H9 (cell line): ENCODE measurements at regions not wholly inside any gene's neighbourhood (a gene's known extent, or its start where the extent isn't known, plus 50 kb on each side); places are given as distances from the start of the nearest gene placed in this dataset.

Experiments used
- DNase-seq: peaks from one replicate; pipeline ENCODE4 v3.0.0-alpha.2; 2017
- H2AFZ ChIP-seq: one replicate; pipeline ENCODE4 v1.6.1; 2013; ENCODE audit warnings: mild to moderate bottlenecking, low read length, control low read depth, moderate library complexity
- H2AK5ac ChIP-seq: 2 replicates; pipeline ENCODE4 v1.6.1; 2013; ENCODE audit warnings: low read length, control low read depth, mixed read lengths; ENCODE audit not compliant: insufficient read length
- H2BK120ac ChIP-seq: one replicate; pipeline ENCODE4 v1.6.1; 2013; ENCODE audit warnings: low read depth, mild to moderate bottlenecking, low read length, control low read depth, inconsistent platforms; ENCODE audit not compliant: poor library complexity, severe bottlenecking
- H2BK12ac ChIP-seq: 2 replicates; pipeline ENCODE4 v1.6.1; 2013; ENCODE audit warnings: low read length, control low read depth, mixed read lengths, low read depth; ENCODE audit not compliant: insufficient read length
- H2BK15ac ChIP-seq: 2 replicates; pipeline ENCODE4 v1.6.1; 2013; ENCODE audit warnings: low read depth, low read length, control low read depth
- H2BK20ac ChIP-seq: one replicate; pipeline ENCODE4 v1.6.1; 2013; ENCODE audit warnings: low read depth, mild to moderate bottlenecking, low read length, control low read depth, inconsistent platforms; ENCODE audit not compliant: poor library complexity, severe bottlenecking
- H2BK5ac ChIP-seq: 2 replicates; pipeline ENCODE4 v1.6.1; 2013; ENCODE audit warnings: low read length, control low read depth, mixed read lengths; ENCODE audit not compliant: insufficient read length
- H3K14ac ChIP-seq: 2 replicates; pipeline ENCODE4 v1.6.1; 2013; ENCODE audit warnings: low read length, control low read depth; ENCODE audit not compliant: insufficient read depth
- H3K18ac ChIP-seq: 2 replicates; pipeline ENCODE4 v1.6.1; 2013; ENCODE audit warnings: low read depth, mild to moderate bottlenecking, mixed read lengths, low read length, control low read depth; ENCODE audit not compliant: insufficient read length
- H3K23ac ChIP-seq: 2 replicates; pipeline ENCODE4 v1.6.1; 2013; ENCODE audit warnings: low read length, control low read depth, mixed read lengths, low read depth; ENCODE audit not compliant: insufficient read length
- H3K23me2 ChIP-seq: 2 replicates; pipeline ENCODE4 v1.6.1; 2013; ENCODE audit warnings: low read depth, mild to moderate bottlenecking, mixed read lengths, low read length, control low read depth; ENCODE audit not compliant: insufficient read length, poor library complexity, severe bottlenecking
- H3K27ac ChIP-seq: 2 replicates; pipeline ENCODE4 v1.5.1; 2013; ENCODE audit warnings: low read length, control low read depth, mixed read lengths, low read depth; ENCODE audit not compliant: insufficient read length
- H3K27me3 ChIP-seq: 2 replicates; pipeline ENCODE4 v1.6.1; 2013; ENCODE audit warnings: low read length, control low read depth, inconsistent platforms; ENCODE audit not compliant: insufficient read depth
- H3K4ac ChIP-seq: 2 replicates; pipeline ENCODE4 v1.6.1; 2013; ENCODE audit warnings: low read depth, mild to moderate bottlenecking, control low read depth, inconsistent platforms, low read length, moderate library complexity
- H3K4me1 ChIP-seq: 2 replicates; pipeline ENCODE4 v1.6.1; 2013; ENCODE audit warnings: low read length, control low read depth, inconsistent platforms; ENCODE audit not compliant: insufficient read depth
- H3K4me2 ChIP-seq: 2 replicates; pipeline ENCODE4 v1.6.1; 2013; ENCODE audit warnings: low read length, control low read depth, mixed read lengths; ENCODE audit not compliant: insufficient read length, insufficient read depth
- H3K56ac ChIP-seq: 2 replicates; pipeline ENCODE4 v1.6.1; 2013; ENCODE audit warnings: low read depth, mild to moderate bottlenecking, mixed read lengths, low read length, control low read depth; ENCODE audit not compliant: insufficient read length
- H3K79me1 ChIP-seq: 2 replicates; pipeline ENCODE4 v1.6.1; 2013; ENCODE audit warnings: low read depth, mild to moderate bottlenecking, moderate library complexity, low read length, control low read depth, inconsistent platforms; ENCODE audit not compliant: insufficient read depth, poor library complexity, severe bottlenecking
- H3K79me2 ChIP-seq: 2 replicates; pipeline ENCODE4 v1.6.1; 2013; ENCODE audit warnings: low read length, control low read depth, inconsistent platforms; ENCODE audit not compliant: insufficient read depth
- H3K9ac ChIP-seq: 2 replicates; pipeline ENCODE4 v1.6.1; 2013; ENCODE audit warnings: low read length, control low read depth, mixed read lengths; ENCODE audit not compliant: insufficient read length; ENCODE audit errors: extremely low read depth
- H3K9me3 ChIP-seq: one replicate; pipeline ENCODE4 v1.6.1; 2013; ENCODE audit warnings: low read depth, low read length, inconsistent platforms; ENCODE audit not compliant: control insufficient read depth
- H3T11ph ChIP-seq: one replicate; pipeline ENCODE4 v1.6.1; 2013; ENCODE audit warnings: mild to moderate bottlenecking, low read length, control low read depth, inconsistent platforms
- H4K20me1 ChIP-seq: one replicate; pipeline ENCODE4 v1.6.1; 2013; ENCODE audit not compliant: control insufficient read depth, insufficient read length, insufficient read depth
- H4K5ac ChIP-seq: 2 replicates; pipeline ENCODE4 v1.6.1; 2013; ENCODE audit warnings: low read depth, mild to moderate bottlenecking, mixed read lengths, low read length, control low read depth; ENCODE audit not compliant: insufficient read length
- H4K8ac ChIP-seq: replicated peaks from 2 replicates; pipeline ENCODE4 v1.6.1; 2013; ENCODE audit warnings: low read length, control low read depth, mixed read lengths, low read depth; ENCODE audit not compliant: insufficient read length
- H4K91ac ChIP-seq: 2 replicates; pipeline ENCODE4 v1.6.1; 2013; ENCODE audit warnings: low read depth, mild to moderate bottlenecking, moderate library complexity, mixed read lengths, low read length, control low read depth; ENCODE audit not compliant: insufficient read length
- H3K27ac Mint-ChIP-seq, 3 experiments: 2 replicates in 2 of 3; 3 replicates in 1 of 3; pipeline ENCODE4 v1.8.0; 2020 to 2021; ENCODE audit warnings: mixed read lengths in 3 of 3, mild to moderate bottlenecking in 1 of 3, moderate library complexity in 1 of 3
- H3K27me3 Mint-ChIP-seq: 2 replicates; pipeline ENCODE4 v1.8.0; 2021; ENCODE audit warnings: low read depth, mild to moderate bottlenecking, moderate library complexity, mixed read lengths
- H3K36me3 Mint-ChIP-seq, 3 experiments: 2 replicates in 2 of 3; 3 replicates in 1 of 3; pipeline ENCODE4 v1.8.0; 2020 to 2021; ENCODE audit warnings: low read depth in 3 of 3, mixed read lengths in 3 of 3; ENCODE audit not compliant: insufficient read depth in 1 of 3
- H3K4me1 Mint-ChIP-seq, 2 experiments: 2 replicates each; pipeline ENCODE4 v1.8.0; 2020; ENCODE audit warnings: mixed read lengths in 2 of 2
- H3K4me3 Mint-ChIP-seq, 2 experiments: 2 replicates in 1 of 2; 3 replicates in 1 of 2; pipeline ENCODE4 v1.8.0; 2020 to 2021; ENCODE audit warnings: mild to moderate bottlenecking in 2 of 2, mixed read lengths in 2 of 2, moderate library complexity in 1 of 2
- H3K9me3 Mint-ChIP-seq, 2 experiments: 2 replicates in 1 of 2; 3 replicates in 1 of 2; pipeline ENCODE4 v1.8.0; 2020; ENCODE audit warnings: mild to moderate bottlenecking in 2 of 2, mixed read lengths in 2 of 2, moderate library complexity in 1 of 2
- CTCF ChIP-seq: fragments of 200-600 bp; sonication (generic); conservative IDR thresholded peaks from 3 replicates; pipeline ENCODE4 v1.8.0; 2021; ENCODE audit warnings: antibody characterized with exemption, mild to moderate bottlenecking
- WGBS: extraction: QIAGEN DNeasy Blood & Tissue Kit; methylation state at CpG from one replicate; pipeline ENCODE4 v1.1.7; 2013; ENCODE audit warnings: missing lambda C conversion rate, low lambda C conversion rate, mixed read lengths; ENCODE audit not compliant: insufficient read length; ENCODE audit errors: extremely low coverage; 5-methylcytosine and 5-hydroxymethylcytosine counted together

GRCh38 chr2:239467956-239468490, 67.2 kb upstream of the HDAC4 start:
- Histone ChIP-seq H3K27ac (no peak overlapping the region), H3T11ph (no peak overlapping the region), H3K27me3 (no peaks in the 10 kb centered on the region), H4K20me1 (peaks cover 3% of the 10 kb centered on the region), H2BK5ac (no peak overlapping the region), H2BK12ac (no peak overlapping the region), H3K23ac (no peak overlapping the region), H2BK20ac (no peak overlapping the region), H2AK5ac (no peak overlapping the region), H2AFZ (no peak overlapping the region), H4K5ac (peak overlapping the region; percentile 6), H3K18ac (no peak overlapping the region), H2BK15ac (no peak overlapping the region), H3K9me3 (no peaks in the 10 kb centered on the region), H3K9ac (no peak overlapping the region), H3K4me2 (no peak overlapping the region), H3K23me2 (no peaks in the 10 kb centered on the region), H3K79me1 (no peaks in the 10 kb centered on the region), H4K91ac (no peak overlapping the region), H3K56ac (no peak overlapping the region), H4K8ac (no peak overlapping the region), H3K79me2 (no peaks in the 10 kb centered on the region; the same call in 1 of the 2 replicates), H2BK120ac (no peak overlapping the region), H3K14ac (no peak overlapping the region), H3K4ac (no peak overlapping the region), H3K4me1 (no peaks in the 10 kb centered on the region)
- Mint-ChIP-seq H3K4me3 (no peak overlapping the region), H3K9me3 (peaks cover 11 to 12% of the 10 kb centered on the region in 2 experiments; a peak in 4 of 5 replicates), H3K4me1 (peaks cover 0 to 4% of the 10 kb centered on the region in 2 experiments; a peak in 2 of 4 replicates), H3K27ac (no peak overlapping the region), H3K36me3 (peaks cover 0 to 3% (median 2%) of the 10 kb centered on the region in 3 experiments; a peak in 3 of 7 replicates), H3K27me3 (peaks cover 10% of the 10 kb centered on the region)
- WGBS, result no CpG with 5 or more reads among the region's 12 CpGs
- no peak for TF ChIP-seq CTCF
- DNase-seq, result peak; percentile 14
